Colonic mucosa (tissue), 4 donors: ENCODE measurements at regions not wholly inside any gene's neighbourhood (a gene's known extent, or its start where the extent isn't known, plus 50 kb on each side); places are given as distances from the start of the nearest gene placed in this dataset.

Source experiments
- DNase-seq: peaks from one replicate; pipeline ENCODE4 v3.0.0-alpha.2; 2020
- H3K27ac ChIP-seq: fragments of 200-600 bp; one replicate; pipeline ENCODE4 v1.8.0; 2021
- H3K27me3 ChIP-seq: fragments of 200-600 bp; one replicate; pipeline ENCODE4 v1.8.0; 2021
- H3K36me3 ChIP-seq: fragments of 200-600 bp; one replicate; pipeline ENCODE4 v1.8.0; 2021
- H3K4me1 ChIP-seq: fragments of 200-600 bp; one replicate; pipeline ENCODE4 v1.8.0; 2021; ENCODE audit warnings: mild to moderate bottlenecking
- H3K4me3 ChIP-seq: fragments of 200-600 bp; one replicate; pipeline ENCODE4 v1.8.0; 2021
- H3K9ac ChIP-seq, 2 donors: one replicate each; pipeline ENCODE4 v1.7.0; 2013; ENCODE audit warnings: control low read depth in 2 of 2, low read depth in 2 of 2, low read length in 2 of 2
- H3K9me3 ChIP-seq: fragments of 200-600 bp; one replicate; pipeline ENCODE4 v1.8.0; 2021
- CTCF ChIP-seq: fragments of 200-600 bp; IDR thresholded peaks from one replicate; pipeline ENCODE4 v1.8.0; 2022; ENCODE audit warnings: antibody characterized with exemption, mild to moderate bottlenecking
- intact Hi-C: fragments of 100-400 bp; cut with DNase I; formaldehyde crosslinking; loops from one replicate; pipeline ENCODE4 v1.14.1; 2022
- donor health status: healthy.
- donor health status: DM: no; HTN: no; CAD: no.
- donor health status: DM: no; HTN: no; CAD: no.

DNA sequence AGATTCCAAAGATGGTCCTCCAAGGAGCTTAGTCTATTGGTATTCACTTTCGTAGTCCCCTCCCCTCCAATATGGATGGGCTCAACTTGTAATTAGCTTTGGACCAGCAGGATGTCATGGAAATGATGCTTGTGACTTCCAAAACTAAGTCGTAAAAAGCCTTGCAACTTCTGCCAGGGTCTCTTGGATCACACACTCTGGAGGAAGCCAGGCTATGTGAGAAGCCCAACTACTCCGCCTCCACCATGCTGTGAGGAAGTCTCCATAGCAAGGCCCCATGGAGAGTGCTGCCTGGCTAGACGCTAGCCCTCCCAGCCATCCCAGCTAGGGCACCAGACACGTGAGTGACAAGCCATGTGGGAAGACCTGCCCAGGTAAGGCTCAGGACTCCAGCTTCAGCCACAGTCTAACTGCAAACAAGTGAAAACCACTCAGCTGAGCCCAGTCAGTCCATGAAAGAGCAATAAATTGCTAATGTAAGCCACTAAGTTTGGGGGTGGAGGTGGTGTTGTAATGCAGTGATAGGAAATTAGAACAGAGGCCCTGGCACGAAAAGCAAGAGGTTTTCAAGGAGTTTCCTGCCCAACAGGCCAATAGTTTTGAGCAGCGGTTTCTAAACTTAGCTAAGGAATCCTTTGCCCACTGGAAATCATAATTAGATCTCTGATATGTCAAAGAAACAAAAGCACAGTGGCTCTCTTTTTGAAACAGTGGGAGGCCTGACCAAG, 77.5 kb upstream of the GLI2 start:
- DNase-seq = no peak
- Histone ChIP-seq H3K9ac (no peak overlapping the region), H3K27me3 (no peaks in the 10 kb centered on the region), H3K36me3 (no peaks in the 10 kb centered on the region), H3K9me3 (no peaks in the 10 kb centered on the region), H3K4me1 (no peaks in the 10 kb centered on the region), H3K27ac (no peak overlapping the region), H3K4me3 (no peak overlapping the region)
- TF ChIP-seq CTCF = no peak
- intact Hi-C loops = no loop called here

GRCh38 chr2:120658770-120659158, 76.9 kb upstream of the GLI2 start:
- Histone ChIP-seq H3K9ac (no peak overlapping the region), H3K27me3 (no peaks in the 10 kb centered on the region), H3K9me3 (no peaks in the 10 kb centered on the region), H3K27ac (no peak overlapping the region), H3K36me3 (no peaks in the 10 kb centered on the region), H3K4me1 (no peaks in the 10 kb centered on the region), H3K4me3 (no peak overlapping the region)
- no peak for DNase-seq
- intact Hi-C loops = no loop called here
- TF ChIP-seq CTCF = no peak

DNA sequence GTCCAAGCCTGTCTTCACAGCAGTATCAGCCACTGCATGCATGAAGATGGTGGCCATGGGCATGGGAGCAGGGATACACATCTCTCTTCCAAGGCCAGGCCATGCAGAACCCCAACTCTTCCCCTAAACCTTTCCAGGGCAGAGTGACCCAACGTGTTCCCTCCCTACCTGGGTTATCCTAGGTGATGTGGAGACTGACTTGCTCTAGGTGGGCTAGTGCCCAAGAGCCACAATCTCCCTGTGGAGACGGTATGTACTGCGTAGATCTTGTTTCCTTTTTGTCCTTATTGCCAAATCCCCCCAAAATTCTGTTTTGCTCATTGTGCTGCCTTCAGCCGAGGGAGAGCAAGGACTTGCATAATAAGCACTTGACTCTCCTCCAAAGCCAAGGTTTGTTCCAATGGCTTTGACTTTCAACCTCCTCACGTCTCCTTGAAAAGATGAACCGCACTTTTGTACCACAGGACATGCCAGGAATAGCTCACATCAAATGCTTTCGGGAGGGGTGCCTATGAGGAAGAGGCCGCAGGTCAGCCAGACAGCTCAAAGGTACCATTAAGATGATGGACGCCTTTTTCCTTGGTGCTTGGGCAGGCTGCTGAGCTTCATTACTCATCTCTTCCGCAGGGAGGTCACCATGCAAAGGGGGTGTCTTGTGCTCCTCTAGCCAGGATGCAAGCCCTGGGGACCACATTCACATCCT, 76.2 kb upstream of the GLI2 start:
- no peaks in the 10 kb centered on the region for H3K9me3 ChIP-seq
- H3K4me3 ChIP-seq = no peak overlapping the region
- H3K27me3 ChIP-seq = no peaks in the 10 kb centered on the region
- DNase-seq = no peak
- TF ChIP-seq CTCF = no peak
- intact Hi-C loops = no loop called here
- no peaks in the 10 kb centered on the region for H3K4me1 ChIP-seq
- no peak overlapping the region for H3K27ac ChIP-seq
- no peak overlapping the region for H3K9ac ChIP-seq
- H3K36me3 ChIP-seq = no peaks in the 10 kb centered on the region

DNA sequence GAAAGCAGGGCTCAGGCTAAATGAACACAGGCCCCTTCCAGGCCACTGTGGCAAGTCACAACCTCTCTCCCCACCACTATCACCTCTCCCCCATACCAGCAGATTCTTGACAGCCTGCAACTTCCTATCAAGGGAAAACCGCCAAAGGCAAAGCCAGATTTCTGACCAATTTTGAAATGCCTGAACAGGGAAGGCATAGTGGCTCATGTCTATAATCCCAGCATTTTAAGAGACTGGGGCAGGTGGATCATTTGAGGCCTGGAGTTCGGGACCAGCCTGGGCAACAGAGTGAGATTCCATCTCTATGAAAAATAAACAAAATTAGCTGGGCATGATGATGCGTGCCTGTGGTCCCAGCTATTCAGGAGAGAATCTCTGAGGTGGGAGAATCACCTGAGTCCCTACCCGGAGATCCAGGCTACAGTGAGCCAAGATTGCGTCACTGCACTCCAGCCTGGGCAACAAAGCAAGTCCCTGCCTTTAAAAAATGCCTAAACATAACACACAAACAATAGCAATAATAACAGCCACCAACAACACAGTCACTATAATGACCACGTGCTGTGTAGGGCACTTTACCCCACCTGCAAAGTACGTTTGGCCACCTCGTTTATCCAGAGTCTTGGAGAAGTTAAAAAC, 75.5 kb upstream of the GLI2 start:
- no peak for TF ChIP-seq CTCF
- H3K4me1 ChIP-seq = no peaks in the 10 kb centered on the region
- H3K9me3 ChIP-seq = no peaks in the 10 kb centered on the region
- H3K27ac ChIP-seq = no peak overlapping the region
- H3K9ac ChIP-seq = no peak overlapping the region
- intact Hi-C loops = no loop called here
- no peaks in the 10 kb centered on the region for H3K27me3 ChIP-seq
- DNase-seq = no peak
- H3K4me3 ChIP-seq = no peak overlapping the region
- H3K36me3 ChIP-seq = no peaks in the 10 kb centered on the region

DNA sequence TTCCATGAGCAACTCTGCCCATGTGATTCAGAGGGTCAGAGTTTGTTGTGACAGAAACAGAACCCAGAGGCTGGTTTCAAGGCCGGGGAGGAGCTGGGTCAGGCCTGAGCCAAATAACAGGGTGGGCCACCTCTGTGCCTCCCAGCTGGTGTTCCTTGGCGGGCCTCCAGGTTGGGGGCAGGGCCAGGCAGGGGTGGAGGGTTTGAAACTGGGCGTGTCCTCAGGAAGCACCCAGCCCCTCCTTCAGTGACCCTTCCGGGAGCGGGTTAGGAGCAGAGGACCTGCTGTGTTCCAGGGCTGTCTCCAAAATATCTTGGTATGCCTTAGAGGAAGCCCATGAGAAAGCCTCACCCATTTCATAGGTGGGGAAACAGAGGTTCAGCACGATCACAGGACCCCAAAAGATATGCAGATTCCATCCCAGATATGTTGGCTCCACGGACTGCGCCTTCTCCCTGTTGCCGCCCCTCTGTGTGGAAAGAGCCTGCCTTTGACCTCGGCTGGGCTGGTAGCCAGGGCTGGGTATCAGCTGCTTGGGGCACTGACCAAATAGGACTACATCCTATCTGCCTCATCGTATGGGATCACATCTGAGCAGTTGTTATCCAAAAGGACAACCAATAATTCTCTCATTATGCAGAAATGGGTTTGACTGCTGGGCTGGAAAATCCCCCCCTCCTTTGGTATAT, 74.8 kb upstream of the GLI2 start:
- no peak for DNase-seq
- no peak overlapping the region for H3K9ac ChIP-seq
- no peak for TF ChIP-seq CTCF
- H3K4me3 ChIP-seq = no peak overlapping the region
- intact Hi-C loops = no loop called here
- H3K4me1 ChIP-seq = no peaks in the 10 kb centered on the region
- no peaks in the 10 kb centered on the region for H3K9me3 ChIP-seq
- H3K36me3 ChIP-seq = no peaks in the 10 kb centered on the region
- H3K27me3 ChIP-seq = no peaks in the 10 kb centered on the region
- no peak overlapping the region for H3K27ac ChIP-seq
